Raji (cell line): ENCODE measurements at regions not wholly inside any gene's neighbourhood (a gene's known extent, or its start where the extent isn't known, plus 50 kb on each side); places are given as distances from the start of the nearest gene placed in this dataset.

Experiments
- POLR2A ChIP-seq: IDR thresholded peaks from 2 replicates; pipeline ENCODE4 v1.6.1; 2011; ENCODE audit warnings: low read depth, low read length, control low read depth; ENCODE audit not compliant: insufficient read depth

DNA sequence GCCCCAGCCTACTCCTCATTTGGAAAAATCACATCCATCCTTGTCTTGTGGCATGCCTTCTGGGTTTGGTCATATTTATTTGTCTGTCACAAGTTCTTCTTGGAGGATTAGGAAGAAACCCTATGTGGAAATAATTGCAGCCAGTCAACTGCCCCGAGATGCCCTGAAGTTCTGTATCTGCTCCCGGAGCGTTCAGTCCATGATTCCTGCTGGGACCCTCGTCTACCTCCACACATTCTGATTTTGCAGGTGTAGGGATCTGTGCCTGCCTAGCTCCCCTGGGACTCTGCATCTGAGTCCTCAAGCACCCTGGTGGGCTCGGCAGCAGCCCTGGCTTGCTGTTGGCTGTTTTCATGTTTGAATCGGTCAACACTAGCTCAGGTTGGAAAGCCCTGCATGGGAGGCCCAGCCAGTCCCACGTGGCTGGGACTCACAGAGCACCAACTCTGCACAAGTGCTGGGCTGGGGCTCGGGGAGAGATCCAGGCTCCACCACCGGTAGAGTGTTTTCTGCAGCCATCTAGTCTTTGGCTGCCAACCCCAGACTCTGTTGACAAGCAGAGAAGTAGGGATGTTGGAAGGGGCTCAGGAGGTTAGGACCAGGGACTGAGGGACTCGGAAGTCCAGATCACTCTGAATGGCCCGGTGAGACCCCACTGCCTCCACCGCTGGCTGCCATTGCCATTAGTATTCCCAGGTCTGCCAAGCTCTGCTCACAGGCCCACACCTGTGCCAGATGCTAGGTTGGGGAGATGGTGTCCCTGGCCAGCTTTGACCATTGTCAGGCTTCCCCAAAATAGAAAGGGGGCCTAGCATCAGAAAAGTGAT is 183.5 kb upstream of the CST7 start:
- TF ChIP-seq POLR2A: no peak

DNA sequence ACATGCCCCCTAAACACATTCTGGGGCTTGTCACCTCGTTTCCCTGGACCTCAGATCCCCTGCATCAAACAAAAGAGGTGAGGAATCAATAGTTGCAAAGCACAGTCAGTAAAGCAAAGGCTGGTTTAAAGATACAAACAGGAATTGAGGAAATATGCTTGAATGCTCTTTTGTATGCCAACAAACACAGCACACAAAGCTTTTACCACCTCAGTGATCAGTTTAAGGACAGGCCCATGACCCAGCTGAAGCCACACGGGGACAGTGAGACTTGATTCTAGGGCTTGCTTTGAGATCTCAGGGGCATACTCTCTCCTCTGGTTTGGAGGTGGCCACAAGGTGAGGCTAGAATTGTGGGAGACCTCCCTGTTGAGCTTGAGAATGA is 182.9 kb upstream of the CST7 start:
- TF ChIP-seq POLR2A: no peak

DNA sequence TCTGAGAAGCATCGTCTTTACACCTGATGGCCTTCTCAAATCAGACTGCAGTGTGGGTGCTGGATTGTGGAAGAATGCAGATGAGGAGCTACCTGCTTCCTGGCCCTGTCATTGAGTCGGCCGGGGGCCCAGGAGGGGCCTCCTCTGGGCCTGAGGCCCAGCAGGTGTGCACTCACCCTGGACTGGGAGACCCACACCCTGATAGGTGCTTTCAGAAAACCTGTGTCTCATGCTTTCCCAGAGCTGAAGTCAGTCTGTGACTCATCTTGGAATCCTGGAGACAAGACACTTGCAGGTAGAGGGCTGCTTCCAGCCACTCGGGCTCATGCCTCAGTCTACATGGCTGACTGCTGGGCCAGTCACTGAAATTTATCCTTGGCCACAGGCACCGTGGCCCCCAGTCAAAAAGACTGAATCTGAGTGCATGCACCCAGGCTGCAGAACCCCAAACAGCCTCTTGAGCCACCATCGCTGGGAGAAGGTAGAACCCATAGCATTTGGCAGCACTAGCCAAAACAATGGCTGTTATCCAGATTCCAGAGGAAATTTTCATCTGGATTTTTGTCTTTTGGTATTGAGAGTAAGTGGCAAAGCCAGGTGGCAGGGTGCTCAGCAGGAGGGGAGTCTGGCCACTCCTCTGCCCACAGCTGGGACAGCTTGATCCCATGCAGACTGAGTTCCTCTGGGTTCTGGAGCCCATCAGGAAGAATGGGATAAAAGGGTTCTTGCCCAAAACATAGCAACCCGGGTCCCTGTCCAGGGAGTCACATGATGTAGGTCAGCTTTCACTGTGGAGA is 182.0 kb upstream of the CST7 start:
- no peak for TF ChIP-seq POLR2A

DNA sequence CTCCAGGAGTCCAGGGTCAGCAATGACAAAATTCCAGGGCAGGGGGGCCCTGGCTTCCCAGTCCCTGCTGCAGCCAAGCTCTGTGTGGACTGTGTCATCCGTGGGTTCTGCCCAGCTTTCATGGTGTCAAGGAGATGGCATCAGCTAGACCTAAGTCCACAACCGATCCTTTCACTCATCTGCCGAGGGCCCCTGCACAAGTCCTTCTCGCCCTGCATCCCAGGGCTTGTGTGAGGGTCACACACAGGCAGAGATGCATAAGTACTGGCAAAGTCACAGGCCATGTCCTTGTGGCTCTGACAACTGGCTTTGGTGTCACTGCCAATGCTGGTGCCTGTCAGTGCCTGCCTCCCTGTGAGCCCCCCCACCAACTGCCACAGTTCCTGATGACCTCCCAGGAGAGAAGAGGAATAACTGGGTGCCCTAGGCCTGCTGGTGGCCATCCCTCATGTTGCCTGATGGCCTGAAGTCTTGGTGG is 181.4 kb upstream of the CST7 start:
- TF ChIP-seq POLR2A: no peak

DNA sequence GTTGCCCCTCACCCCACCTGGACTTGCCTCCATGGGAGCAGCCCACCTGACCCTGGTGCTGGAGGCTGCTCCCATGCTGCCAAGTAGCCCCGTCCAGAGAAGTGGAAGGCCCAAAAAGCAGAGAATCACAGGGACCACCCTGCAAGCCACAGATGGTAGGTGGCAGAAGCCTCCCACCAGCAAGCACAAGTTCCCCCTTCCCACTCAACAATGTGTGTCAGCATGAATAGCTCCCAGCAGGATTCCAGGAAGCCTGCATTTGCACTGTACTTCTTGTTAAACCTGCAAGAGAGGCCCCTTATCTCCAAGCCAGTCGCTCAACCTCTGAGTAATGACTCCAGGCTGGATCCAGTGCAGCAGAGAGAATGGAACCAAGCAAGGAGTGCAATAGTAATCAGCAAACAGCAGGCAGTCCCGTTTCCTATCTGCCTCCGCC is 180.8 kb upstream of the CST7 start:
- TF ChIP-seq POLR2A: no peak

DNA sequence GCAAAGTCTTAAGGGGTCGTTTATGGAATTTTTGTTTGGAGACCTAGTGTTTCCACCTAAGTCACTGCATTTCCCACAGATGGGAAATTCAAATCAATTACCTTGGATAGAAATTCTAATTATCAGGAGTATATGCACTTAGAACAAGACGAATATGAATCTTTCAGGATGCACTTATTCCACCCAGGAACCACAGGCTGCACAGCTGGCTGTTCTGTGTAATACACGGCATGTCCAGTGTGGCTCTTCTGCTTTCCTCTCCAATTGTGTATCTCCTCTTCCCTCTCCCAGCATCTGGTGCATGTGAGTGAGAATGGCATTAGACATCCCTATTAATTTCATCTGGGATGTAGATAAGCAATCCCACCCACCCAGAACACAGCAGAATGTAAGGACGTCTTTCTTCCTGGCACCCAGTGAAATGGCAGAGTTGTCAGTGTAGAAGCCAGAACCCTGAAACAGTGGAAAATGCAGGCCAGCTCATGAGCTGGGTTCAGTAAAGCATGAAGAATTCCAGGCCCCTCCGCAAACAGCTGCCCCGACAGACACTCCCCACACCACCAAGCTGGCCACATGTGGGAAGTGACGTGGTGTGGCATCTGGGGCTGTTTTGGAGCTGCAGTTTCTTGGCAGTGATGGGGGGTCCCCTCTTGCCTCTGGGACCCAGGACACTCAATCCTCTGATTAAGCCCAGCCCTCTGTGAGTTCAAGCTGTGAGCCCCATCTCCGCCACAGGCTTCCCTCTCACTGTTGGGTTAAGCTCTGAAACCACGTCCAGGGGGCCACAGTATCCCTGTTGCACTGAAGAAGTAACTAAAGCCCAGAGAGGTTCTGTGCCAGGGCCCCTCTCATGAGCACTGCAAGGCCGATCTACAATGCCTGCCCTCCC is 180.1 kb upstream of the CST7 start:
- TF ChIP-seq POLR2A: no peak

DNA sequence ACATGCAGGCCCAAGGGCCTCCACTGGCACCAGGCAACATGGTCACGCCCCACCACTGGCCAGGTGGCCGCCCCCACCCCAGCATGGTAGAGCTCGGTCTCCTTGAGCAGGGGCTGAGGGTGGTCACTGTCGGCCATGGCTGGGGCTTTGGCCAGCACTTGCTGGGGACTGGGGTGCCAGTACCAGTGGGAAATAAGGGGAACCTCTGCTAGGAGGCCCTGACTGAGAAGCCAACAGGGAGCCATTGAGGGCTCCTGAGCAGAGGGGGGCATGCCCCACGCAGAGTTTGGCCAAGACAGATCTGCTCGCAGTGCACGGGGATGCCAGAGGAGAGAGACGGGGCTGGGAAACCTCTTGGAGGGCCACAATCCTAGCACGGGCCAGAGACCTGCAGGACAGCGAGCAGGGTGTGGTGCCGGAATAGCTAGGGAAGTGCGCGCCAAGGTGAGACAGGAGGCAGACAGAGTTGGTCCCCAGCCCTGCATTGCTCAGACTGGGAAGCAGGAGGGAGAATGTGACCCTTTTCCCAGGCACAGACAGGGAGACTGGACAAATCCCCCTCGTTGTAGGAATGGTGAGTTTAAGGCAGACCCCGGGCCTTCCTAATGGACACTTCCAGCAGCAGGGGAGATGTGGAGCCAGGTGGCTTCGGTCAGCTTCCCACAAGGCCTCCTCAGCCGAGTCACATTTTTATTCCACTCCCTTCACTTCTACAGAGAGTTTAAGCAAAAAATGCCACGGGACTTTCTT is 179.0 kb upstream of the CST7 start:
- no peak for TF ChIP-seq POLR2A

DNA sequence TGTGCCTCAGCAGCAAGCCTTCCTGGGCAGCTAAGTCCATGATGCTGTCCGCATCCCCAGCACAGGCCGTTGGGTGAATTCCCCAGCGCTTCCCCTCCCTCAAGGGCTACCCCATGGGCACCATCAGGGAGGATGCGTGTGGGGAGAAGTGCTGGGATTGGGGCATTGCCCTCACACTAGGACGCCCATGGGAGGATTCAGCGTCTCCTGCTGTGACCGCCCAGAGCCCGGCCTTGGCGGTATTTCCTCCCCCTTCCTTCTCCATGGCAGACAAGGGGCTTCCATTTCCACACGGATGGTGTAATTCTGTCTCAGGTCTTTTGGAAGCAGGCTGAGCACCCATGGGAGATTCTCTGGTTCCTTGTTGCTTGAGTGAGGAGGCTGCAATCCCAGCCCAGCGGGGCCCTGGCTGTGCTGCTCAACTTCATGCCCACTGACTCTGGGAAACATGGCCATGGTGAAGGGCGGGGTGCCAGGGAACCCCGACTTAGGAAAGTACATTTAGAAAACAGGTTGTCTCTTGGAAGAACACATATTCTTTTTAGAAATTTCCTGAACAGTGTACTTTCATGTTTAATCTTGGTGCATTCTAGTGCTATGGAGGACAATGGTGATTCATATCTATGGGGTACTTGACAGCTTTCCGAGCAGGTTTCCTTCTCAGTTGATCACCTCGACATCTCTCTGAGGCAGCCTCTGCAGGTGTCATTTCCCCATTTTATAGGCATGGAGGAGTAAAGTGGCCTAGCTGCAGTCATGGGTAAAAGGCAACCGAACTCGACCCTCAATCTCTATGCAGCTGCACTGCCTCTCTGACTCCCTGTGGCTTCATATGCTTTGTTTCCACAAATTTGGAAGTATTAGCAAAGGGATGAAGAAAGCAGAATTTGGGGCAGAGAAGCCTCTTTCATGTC is 178.2 kb upstream of the CST7 start:
- no peak for TF ChIP-seq POLR2A

DNA sequence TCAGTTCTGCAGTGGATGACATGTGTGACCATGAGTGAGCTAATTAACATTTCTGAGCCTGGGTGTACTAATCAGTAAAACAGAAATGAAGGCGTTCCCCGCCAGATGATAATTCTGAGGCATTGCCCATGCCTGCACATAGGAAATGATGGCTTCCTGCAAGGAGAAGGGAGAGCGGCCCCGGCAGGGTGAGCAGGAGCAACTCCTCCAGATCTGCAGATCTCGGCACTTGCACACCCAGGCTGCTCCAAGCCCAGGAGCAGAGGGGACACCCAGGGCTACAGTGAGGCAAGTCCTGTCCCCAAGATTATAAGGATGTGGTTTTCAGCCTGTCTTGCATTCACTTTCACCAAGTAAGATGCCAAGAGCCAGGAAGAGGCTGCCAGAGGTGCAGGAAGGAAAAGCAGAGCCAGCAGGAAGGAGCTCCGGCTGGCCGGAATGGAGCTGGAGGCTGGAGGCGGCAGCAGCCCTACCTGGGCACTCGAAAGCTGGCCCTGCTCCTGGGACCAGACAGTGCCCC is 177.5 kb upstream of the CST7 start:
- no peak for TF ChIP-seq POLR2A

DNA sequence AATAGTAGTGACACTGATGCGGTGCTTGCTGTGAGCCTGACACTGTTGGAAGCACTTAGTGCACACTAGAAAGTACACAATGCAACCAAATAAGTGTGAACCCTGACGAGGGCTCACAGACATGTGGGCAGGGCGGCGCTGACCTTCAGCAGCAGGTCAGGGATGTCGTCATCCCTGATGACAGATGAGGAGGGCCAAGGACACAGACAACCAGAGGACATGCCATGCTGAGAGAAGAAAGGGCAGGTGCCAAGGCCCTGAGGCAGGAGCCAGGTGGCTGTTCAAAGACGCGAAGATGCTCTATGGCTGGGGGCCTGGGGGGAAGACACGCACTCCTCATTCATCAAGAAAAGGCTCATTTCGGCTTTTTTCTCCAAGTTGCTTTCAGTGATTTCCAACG is 176.4 kb upstream of the CST7 start:
- TF ChIP-seq POLR2A: no peak

DNA sequence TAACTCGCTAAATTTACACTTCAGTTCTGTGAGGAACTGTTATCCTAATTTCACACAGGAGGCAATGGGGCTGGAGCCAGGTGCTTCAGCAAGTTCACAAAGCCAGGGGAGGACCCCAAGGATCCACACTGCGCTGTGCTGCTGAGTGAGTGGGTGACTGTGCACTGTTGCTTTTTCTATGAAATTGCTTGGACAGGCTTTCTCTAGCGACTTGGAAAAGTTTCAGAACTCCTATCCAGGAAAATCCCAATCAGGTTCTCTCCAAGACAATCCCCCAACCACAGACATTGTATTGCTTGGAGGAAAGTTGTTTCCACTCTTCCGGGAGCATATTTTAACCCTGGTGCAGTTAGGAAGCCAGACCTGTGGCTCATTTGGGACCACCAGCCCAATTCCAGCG is 175.9 kb upstream of the CST7 start:
- TF ChIP-seq POLR2A: no peak

DNA sequence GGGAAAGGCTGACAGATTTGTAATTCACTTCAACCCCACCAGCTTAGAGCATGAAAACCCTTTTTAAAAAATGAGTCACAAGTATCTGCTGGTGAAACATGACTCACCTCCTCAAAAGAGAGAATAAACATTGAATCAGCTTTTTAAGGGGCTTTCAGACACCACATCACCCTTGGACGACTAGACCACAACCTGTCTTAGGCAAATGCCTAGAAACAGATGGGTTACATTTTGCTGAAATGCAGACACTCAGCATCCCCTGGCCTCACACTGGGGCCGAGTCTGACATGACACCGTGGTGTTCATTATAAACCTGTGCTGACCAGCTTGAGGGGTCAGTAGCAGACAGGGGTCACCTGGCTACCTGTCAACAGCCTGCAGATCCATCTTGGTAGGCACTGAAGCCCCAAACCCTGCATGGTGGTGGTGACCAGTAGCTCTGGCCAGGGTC is 175.3 kb upstream of the CST7 start:
- no peak for TF ChIP-seq POLR2A

DNA sequence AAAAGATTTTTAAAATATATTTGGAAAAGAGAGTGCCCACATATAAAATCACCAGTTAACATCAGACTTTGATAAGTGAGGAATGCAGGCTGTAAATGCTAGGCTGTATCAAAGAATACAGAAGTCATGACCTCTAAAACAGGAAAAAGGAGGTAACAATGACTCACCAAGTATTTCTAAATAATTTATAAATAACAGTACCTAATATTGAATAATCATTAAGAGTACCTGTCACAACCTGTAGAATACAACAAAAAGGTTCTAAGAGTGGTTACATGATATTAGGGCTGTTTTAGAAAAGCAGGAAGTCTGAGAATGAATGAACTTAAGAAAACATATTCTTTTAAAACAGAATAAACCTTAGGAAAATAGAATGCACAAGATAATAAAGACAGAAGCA is 173.1 kb upstream of the CST7 start:
- no peak for TF ChIP-seq POLR2A
